DND-41 (cell line): ENCODE measurements at regions not wholly inside any gene's neighbourhood (a gene's known extent, or its start where the extent isn't known, plus 50 kb on each side); places are given as distances from the start of the nearest gene placed in this dataset.

Experiments
- ATAC-seq: fragments of 200-7000 bp; cut with Tn5 transposase; 3 replicates; pipeline ENCODE4 v1.9.1; 2021; ENCODE audit warnings: low read depth; ENCODE audit not compliant: insufficient read depth
- DNase-seq: peaks from one replicate; pipeline ENCODE4 v3.0.0-alpha.2; 2020
- H2AFZ ChIP-seq: 2 replicates; pipeline ENCODE4 v1.6.0; 2012; ENCODE audit warnings: low read depth, low read length
- H3K27ac ChIP-seq: 2 replicates; pipeline ENCODE4 v1.5.1; 2012; ENCODE audit warnings: low read length, inconsistent platforms
- H3K27me3 ChIP-seq: fragments of 200-600 bp; sonication (generic); 2 replicates; pipeline ENCODE4 v1.6.0; 2012; ENCODE audit warnings: low read length, mild to moderate bottlenecking, inconsistent platforms; ENCODE audit not compliant: insufficient read depth, poor library complexity
- H3K36me3 ChIP-seq: 2 replicates; pipeline ENCODE4 v1.5.1; 2012; ENCODE audit warnings: low read length, inconsistent platforms; ENCODE audit not compliant: insufficient read depth
- H3K4me1 ChIP-seq: 2 replicates; pipeline ENCODE4 v1.5.1; 2012; ENCODE audit warnings: mild to moderate bottlenecking, low read length; ENCODE audit not compliant: insufficient read depth
- H3K4me2 ChIP-seq: 2 replicates; pipeline ENCODE4 v1.6.0; 2012; ENCODE audit warnings: mild to moderate bottlenecking, moderate library complexity, low read length, inconsistent platforms; ENCODE audit not compliant: insufficient read depth
- H3K4me3 ChIP-seq, 2 experiments: fragments of 200-600 bp in 1 of 2; shearing (Covaris generic) in 1 of 2; 2 replicates each; pipeline ENCODE4 v1.5.1; 2012 to 2016; ENCODE audit warnings: inconsistent platforms in 2 of 2, low read length in 2 of 2, mild to moderate bottlenecking in 2 of 2, low read depth in 1 of 2, moderate library complexity in 1 of 2
- H3K79me2 ChIP-seq: 2 replicates; pipeline ENCODE4 v1.6.0; 2012; ENCODE audit warnings: low read length, inconsistent platforms; ENCODE audit not compliant: insufficient read depth
- H3K9ac ChIP-seq: 2 replicates; pipeline ENCODE4 v1.6.0; 2012; ENCODE audit warnings: low read depth, mild to moderate bottlenecking, inconsistent platforms, low read length, moderate library complexity
- H3K9me3 ChIP-seq: 2 replicates; pipeline ENCODE4 v1.5.1; 2012; ENCODE audit warnings: low read length, moderate library complexity, mild to moderate bottlenecking, inconsistent platforms; ENCODE audit not compliant: insufficient read depth, severe bottlenecking
- H4K20me1 ChIP-seq: 2 replicates; pipeline ENCODE4 v1.6.0; 2012; ENCODE audit warnings: low read length; ENCODE audit not compliant: insufficient read depth
- CTCF ChIP-seq: IDR thresholded peaks from 2 replicates; pipeline ENCODE4 v1.5.1; 2012; ENCODE audit warnings: borderline replicate concordance, low read length, moderate library complexity, mild to moderate bottlenecking; ENCODE audit not compliant: poor library complexity, severe bottlenecking; ENCODE audit errors: extremely low read depth
- EZH2 ChIP-seq: IDR thresholded peaks from 3 replicates; pipeline ENCODE4 v1.6.1; 2012; ENCODE audit warnings: borderline replicate concordance, low read depth, mild to moderate bottlenecking, moderate library complexity, low read length, inconsistent platforms; ENCODE audit not compliant: severe bottlenecking

- Histone ChIP-seq H4K20me1 (no peaks in the 10 kb centered on the region), H2AFZ (no peak overlapping the region)
- no peak for ATAC-seq
Observed at GRCh38 chrX:140928739-140929138, 73.7 kb upstream of the SPANXB1 start.

GRCh38 chrX:140933016-140933415 is 69.4 kb upstream of the SPANXB1 start:
- no peaks in the 10 kb centered on the region for H3K36me3 ChIP-seq
- ATAC-seq (no peak), DNase-seq (no peak)
- H3K4me1 ChIP-seq = no peaks in the 10 kb centered on the region
- no peak overlapping the region for H3K4me3 ChIP-seq
- H3K27ac ChIP-seq = no peak overlapping the region
- no peak overlapping the region for H2AFZ ChIP-seq
- H3K4me2 ChIP-seq = no peak overlapping the region
- no peaks in the 10 kb centered on the region for H4K20me1 ChIP-seq
- H3K79me2 ChIP-seq = no peaks in the 10 kb centered on the region
- TF ChIP-seq CTCF = no peak
- TF ChIP-seq EZH2 = no peak
- no peaks in the 10 kb centered on the region for H3K9me3 ChIP-seq
- no peaks in the 10 kb centered on the region for H3K27me3 ChIP-seq
- H3K9ac ChIP-seq = no peak overlapping the region

More at GRCh38 chrX:140928739-140929138, 73.7 kb upstream of the SPANXB1 start:
- Histone ChIP-seq H3K4me1 (no peaks in the 10 kb centered on the region), H3K79me2 (no peaks in the 10 kb centered on the region), H3K9ac (no peak overlapping the region), H3K9me3 (no peaks in the 10 kb centered on the region), H3K4me3 (no peak overlapping the region), H3K36me3 (no peaks in the 10 kb centered on the region), H3K27ac (no peak overlapping the region), H3K4me2 (no peak overlapping the region), H3K27me3 (no peaks in the 10 kb centered on the region)
- DNase-seq = no peak
- TF ChIP-seq EZH2 (no peak), CTCF (no peak)

- no peak overlapping the region for H3K9ac ChIP-seq
- no peak overlapping the region for H3K27ac ChIP-seq
- H3K36me3 ChIP-seq = no peaks in the 10 kb centered on the region
- H3K79me2 ChIP-seq = no peaks in the 10 kb centered on the region
- DNase-seq = no peak
- H3K9me3 ChIP-seq = no peaks in the 10 kb centered on the region
- no peaks in the 10 kb centered on the region for H3K27me3 ChIP-seq
- H3K4me2 ChIP-seq = no peak overlapping the region
- no peaks in the 10 kb centered on the region for H3K4me1 ChIP-seq
- H2AFZ ChIP-seq = no peak overlapping the region
- H4K20me1 ChIP-seq = no peaks in the 10 kb centered on the region
- TF ChIP-seq EZH2 (no peak), CTCF (no peak)
- ATAC-seq = no peak
- H3K4me3 ChIP-seq = no peak overlapping the region
Observed at GRCh38 chrX:140933874-140934655, 68.3 kb upstream of the SPANXB1 start.
